Activated T-cell treated with anti-CD3 and anti-CD28 coated beads for 48 hours (primary cell): ENCODE measurements at regions not wholly inside any gene's neighbourhood (a gene's known extent, or its start where the extent isn't known, plus 50 kb on each side); places are given as distances from the start of the nearest gene placed in this dataset.

Source experiments
- DNase-seq: peaks from one replicate; pipeline ENCODE4 v3.0.0-alpha.2; 2020; ENCODE audit warnings: low read depth

GRCh38 chrY:15650056-15650455 is 1125.7 kb downstream of the NLGN4Y start:
- no peak for DNase-seq

- no peak for DNase-seq
Measured at GRCh38 chrY:15688531-15688930, 1164.2 kb downstream of the NLGN4Y start.

GRCh38 chrY:15689994-15690393 is 1165.7 kb downstream of the NLGN4Y start:
- DNase-seq, result no peak

- DNase-seq, result no peak
Measured at GRCh38 chrY:15702131-15702530, 1177.8 kb downstream of the NLGN4Y start.

- DNase-seq, result no peak
Measured at GRCh38 chrY:15704906-15705305, 1180.6 kb downstream of the NLGN4Y start.

GRCh38 chrY:15749533-15750433 is 1225.5 kb downstream of the NLGN4Y start:
- DNase-seq, result no peak

GRCh38 chrY:15751001-15751400 is 1226.7 kb downstream of the NLGN4Y start:
- no peak for DNase-seq

- no peak for DNase-seq
Measured at GRCh38 chrY:15756266-15756665, 1231.9 kb downstream of the NLGN4Y start.

GRCh38 chrY:15773579-15773978 is 1249.2 kb downstream of the NLGN4Y start:
- no peak for DNase-seq

GRCh38 chrY:15775880-15776279 is 1251.6 kb downstream of the NLGN4Y start:
- DNase-seq, result no peak

GRCh38 chrY:15779891-15780290 is 1255.6 kb downstream of the NLGN4Y start:
- DNase-seq, result no peak

GRCh38 chrY:15800021-15800420 is 1275.7 kb downstream of the NLGN4Y start:
- no peak for DNase-seq

- no peak for DNase-seq
Measured at GRCh38 chrY:15805985-15806384, 1281.7 kb downstream of the NLGN4Y start.

GRCh38 chrY:15814241-15814640 is 1289.9 kb downstream of the NLGN4Y start:
- no peak for DNase-seq
